ENCODE measurements at regions not wholly inside any gene's neighbourhood (a gene's known extent, or its start where the extent isn't known, plus 50 kb on each side); places are given as distances from the start of the nearest gene placed in this dataset.

DNA sequence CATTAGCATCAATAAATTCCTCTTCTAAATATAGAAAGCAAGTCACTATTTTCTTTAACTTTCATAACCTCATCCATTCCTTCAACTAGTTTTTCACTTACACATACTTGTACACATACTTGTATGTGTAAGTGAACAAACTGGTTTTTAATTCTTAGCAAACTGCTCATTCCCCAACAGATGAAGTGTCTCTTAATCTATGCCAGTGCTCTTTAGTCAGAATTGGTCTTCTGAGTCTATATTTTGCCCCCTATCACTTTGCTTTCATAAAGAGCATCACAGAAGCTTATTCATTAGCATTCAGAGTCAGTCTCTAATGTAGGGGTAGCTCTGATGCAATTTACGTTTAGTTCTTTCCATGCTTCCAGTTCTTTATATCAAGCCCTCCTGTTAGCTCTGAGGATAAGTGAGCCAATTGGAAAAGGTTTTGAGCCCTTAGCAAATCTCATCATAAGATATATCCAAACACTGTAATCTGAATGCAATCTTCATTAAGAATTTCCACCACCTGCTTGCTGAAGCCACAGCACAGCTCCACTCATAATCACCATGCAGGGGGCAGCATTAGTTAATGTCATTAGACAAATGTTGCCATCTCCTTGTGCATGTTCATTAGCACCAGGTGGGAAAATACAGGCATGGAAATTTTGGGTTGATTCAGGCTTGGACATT is 178.5 kb upstream of the SLC24A2 start:
- Histone ChIP-seq H3K27me3 (ENCODE audit: control insufficient read depth, insufficient read depth, low read length) (peaks cover 15% of the 10 kb centered on the region), H3K56ac (ENCODE audit: extremely low read depth, insufficient read depth, low read length) (no peak overlapping the region), H4K20me1 (ENCODE audit: insufficient read depth, low read length) (no peaks in the 10 kb centered on the region), H3K36me3 (ENCODE audit: control insufficient read depth, insufficient read depth, low read length) (no peaks in the 10 kb centered on the region), H2BK15ac (ENCODE audit: low read depth, low read length) (no peak overlapping the region), H3K79me1 (ENCODE audit: low read depth in 1 of 2, low read length in 2 of 2) (no peaks in the 10 kb centered on the region), H2BK5ac (ENCODE audit: low read depth, low read length, poor library complexity, severe bottlenecking) (no peak overlapping the region), H4K8ac (ENCODE audit: low read depth in 2 of 2, low read length in 2 of 2) (no peak overlapping the region), H4K91ac (ENCODE audit: insufficient read depth, low read depth, low read length) (no peak overlapping the region), H3K18ac (ENCODE audit: low read depth, low read length) (no peak overlapping the region), H4K5ac (ENCODE audit: low read depth, low read length) (no peak overlapping the region), H3K4me2 (ENCODE audit: low read depth, low read length) (no peak overlapping the region), H3K14ac (replicated peaks; ENCODE audit: low read depth, low read length) (no peak overlapping the region), H3K9me1 (ENCODE audit: insufficient read depth, low read length) (no peaks in the 10 kb centered on the region), H3K9me3 (ENCODE audit: control insufficient read depth, insufficient read depth, low read length) (no peaks in the 10 kb centered on the region), H2BK20ac (ENCODE audit: low read depth, low read length) (no peak overlapping the region), H2AFZ (replicated peaks; ENCODE audit: low read length, poor library complexity) (no peak overlapping the region), H3K23ac (ENCODE audit: low read depth, low read length) (no peak overlapping the region), H2AK5ac (ENCODE audit: low read depth, low read length) (no peak overlapping the region), H2AK9ac (replicated peaks; ENCODE audit: low read depth, low read length, poor library complexity) (no peak overlapping the region), H3K9ac (ENCODE audit: low read depth, low read length) (no peak overlapping the region), H3K4me1 (ENCODE audit: control insufficient read depth, insufficient read depth, low read length) (peaks cover 2% of the 10 kb centered on the region; the same call in 1 of the 2 replicates), H2BK120ac (ENCODE audit: low read depth, low read length) (no peak overlapping the region), H3K27ac (ENCODE audit: insufficient read depth, low read length) (no peak overlapping the region), H3K4me3 (ENCODE audit: insufficient read depth, low read depth, low read length) (no peak overlapping the region), H3K4ac (ENCODE audit: low read depth, low read length) (no peak overlapping the region)
- ATAC-seq (ENCODE audit: low read depth): no peak
- CTCF ChIA-PET: no interaction called here
- POLR2A ChIA-PET (ENCODE audit: unreplicated experiment): no interaction called here
- no CpG with 5 or more reads among the region's 1 CpG for WGBS, 2 experiments (ENCODE audit: extremely low coverage in 2 of 2, insufficient read length in 1 of 2)
- DNase-seq: no peak
- in situ Hi-C loops (cut with MboI; ENCODE audit: low sequenced_read_pairs): no loop called here
- BruUV-seq (replicated peaks): no TSS peak
- TF ChIP-seq MXI1 (IDR thresholded peaks at IDR 0.05; ENCODE audit: borderline replicate concordance, low read depth, low read length) (no peak), ELK1 (IDR thresholded peaks at IDR 0.05; ENCODE audit: borderline replicate concordance, low read depth, low read length) (no peak), POLR2A (IDR thresholded peaks at IDR 0.05; ENCODE audit: low read depth, low read length) (no peak), SMC3 (IDR thresholded peaks at IDR 0.05; ENCODE audit: low read depth, low read length) (no peak), RCOR1 (IDR thresholded peaks at IDR 0.05; ENCODE audit: insufficient replicate concordance, low read length) (no peak), NFE2L2 (IDR thresholded peaks at IDR 0.05; ENCODE audit: low read depth, low read length) (no peak), CEBPB (IDR thresholded peaks at IDR 0.05; ENCODE audit: low read depth, low read length) (no peak), MAFK (IDR thresholded peaks at IDR 0.05; ENCODE audit: low read depth, low read length) (no peak), MAZ (IDR thresholded peaks at IDR 0.05; ENCODE audit: borderline replicate concordance, low read depth, low read length) (no peak), USF2 (IDR thresholded peaks at IDR 0.05; ENCODE audit: low read depth, low read length) (no peak), BHLHE40 (IDR thresholded peaks at IDR 0.05; ENCODE audit: low read depth, low read length) (no peak), RAD21 (IDR thresholded peaks at IDR 0.05; ENCODE audit: low read length) (no peak), FOS (IDR thresholded peaks at IDR 0.05; ENCODE audit: low read depth, low read length) (no peak), RFX5 (IDR thresholded peaks at IDR 0.05; ENCODE audit: low read depth, low read length) (no peak), CHD1 (IDR thresholded peaks at IDR 0.05; ENCODE audit: low read depth, low read length) (no peak)
- TF ChIP-seq, protein P1, sequence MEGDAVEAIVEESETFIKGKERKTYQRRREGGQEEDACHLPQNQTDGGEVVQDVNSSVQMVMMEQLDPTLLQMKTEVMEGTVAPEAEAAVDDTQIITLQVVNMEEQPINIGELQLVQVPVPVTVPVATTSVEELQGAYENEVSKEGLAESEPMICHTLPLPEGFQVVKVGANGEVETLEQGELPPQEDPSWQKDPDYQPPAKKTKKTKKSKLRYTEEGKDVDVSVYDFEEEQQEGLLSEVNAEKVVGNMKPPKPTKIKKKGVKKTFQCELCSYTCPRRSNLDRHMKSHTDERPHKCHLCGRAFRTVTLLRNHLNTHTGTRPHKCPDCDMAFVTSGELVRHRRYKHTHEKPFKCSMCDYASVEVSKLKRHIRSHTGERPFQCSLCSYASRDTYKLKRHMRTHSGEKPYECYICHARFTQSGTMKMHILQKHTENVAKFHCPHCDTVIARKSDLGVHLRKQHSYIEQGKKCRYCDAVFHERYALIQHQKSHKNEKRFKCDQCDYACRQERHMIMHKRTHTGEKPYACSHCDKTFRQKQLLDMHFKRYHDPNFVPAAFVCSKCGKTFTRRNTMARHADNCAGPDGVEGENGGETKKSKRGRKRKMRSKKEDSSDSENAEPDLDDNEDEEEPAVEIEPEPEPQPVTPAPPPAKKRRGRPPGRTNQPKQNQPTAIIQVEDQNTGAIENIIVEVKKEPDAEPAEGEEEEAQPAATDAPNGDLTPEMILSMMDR (conservative IDR thresholded peaks at IDR 0.05; ENCODE audit: low read depth, low read length): no peak
- intact Hi-C loops (cut with micrococcal nuclease): no loop called here
- dilution Hi-C loops (cut with HindIII; ENCODE audit: low sequenced_read_pairs, unreplicated experiment): no loop called here
